ENCODE measurements at regions not wholly inside any gene's neighbourhood (a gene's known extent, or its start where the extent isn't known, plus 50 kb on each side); places are given as distances from the start of the nearest gene placed in this dataset.

GRCh38 chr2:199627417-199627816, 169.7 kb upstream of the SATB2 start:
- DNase-seq (ENCODE audit: low read depth) = no peak

- DNase-seq (ENCODE audit: low read depth) = no peak
These were observed 167.2 kb upstream of the SATB2 start for GRCh38 chr2:199624958-199625357.

GRCh38 chr2:199612509-199613130, 154.9 kb upstream of the SATB2 start:
- DNase-seq (ENCODE audit: low read depth) = no peak

GRCh38 chr2:199607914-199608313, 150.2 kb upstream of the SATB2 start:
- DNase-seq (ENCODE audit: low read depth) = no peak

- DNase-seq (ENCODE audit: low read depth) = no peak
These were observed 148.5 kb upstream of the SATB2 start for GRCh38 chr2:199606193-199606780.

GRCh38 chr2:199603721-199604291, 146.1 kb upstream of the SATB2 start:
- no peak for DNase-seq (ENCODE audit: low read depth)

GRCh38 chr2:199602896-199603717, 145.4 kb upstream of the SATB2 start:
- no peak for DNase-seq (ENCODE audit: low read depth)

GRCh38 chr2:199602271-199602895, 144.6 kb upstream of the SATB2 start:
- DNase-seq (ENCODE audit: low read depth) = no peak

GRCh38 chr2:199596549-199596948, 138.8 kb upstream of the SATB2 start:
- DNase-seq (ENCODE audit: low read depth) = no peak

GRCh38 chr2:199594443-199594842, 136.7 kb upstream of the SATB2 start:
- no peak for DNase-seq (ENCODE audit: low read depth)

GRCh38 chr2:199591826-199592225, 134.1 kb upstream of the SATB2 start:
- no peak for DNase-seq (ENCODE audit: low read depth)

GRCh38 chr2:199590321-199591203, 132.8 kb upstream of the SATB2 start:
- DNase-seq (ENCODE audit: low read depth) = no peak

- no peak for DNase-seq (ENCODE audit: low read depth)
These were observed 131.6 kb upstream of the SATB2 start for GRCh38 chr2:199589306-199589705.

- no peak for DNase-seq (ENCODE audit: low read depth)
These were observed 130.3 kb upstream of the SATB2 start for GRCh38 chr2:199588054-199588453.

- no peak for DNase-seq (ENCODE audit: low read depth)
These were observed 128.9 kb upstream of the SATB2 start for GRCh38 chr2:199586646-199587045.

GRCh38 chr2:199583676-199584075, 125.9 kb upstream of the SATB2 start:
- no peak for DNase-seq (ENCODE audit: low read depth)

GRCh38 chr2:199581935-199582360, 124.2 kb upstream of the SATB2 start:
- DNase-seq (ENCODE audit: low read depth) = no peak

GRCh38 chr2:199581408-199581807, 123.7 kb upstream of the SATB2 start:
- no peak for DNase-seq (ENCODE audit: low read depth)

GRCh38 chr2:199575416-199575815, 117.7 kb upstream of the SATB2 start:
- no peak for DNase-seq (ENCODE audit: low read depth)

- no peak for DNase-seq (ENCODE audit: low read depth)
These were observed 114.8 kb upstream of the SATB2 start for GRCh38 chr2:199572571-199572970.

- DNase-seq (ENCODE audit: low read depth) = no peak
These were observed 113.2 kb upstream of the SATB2 start for GRCh38 chr2:199570934-199571333.

Data from HS-27A (cell line).